Stimulated activated CD4-positive, alpha-beta T cell treated with anti-CD3 and anti-CD28 coated beads, Interleukin-1b, Interleukin-23, amount 100 ng/mL, for 4 hours (primary cell): ENCODE measurements at regions not wholly inside any gene's neighbourhood (a gene's known extent, or its start where the extent isn't known, plus 50 kb on each side); places are given as distances from the start of the nearest gene placed in this dataset.

Experiments used
- DNase-seq, 2 donors: peaks; one replicate each; pipeline ENCODE4 v3.0.0-alpha.2; 2020; ENCODE audit warnings: low read depth in 2 of 2

DNA sequence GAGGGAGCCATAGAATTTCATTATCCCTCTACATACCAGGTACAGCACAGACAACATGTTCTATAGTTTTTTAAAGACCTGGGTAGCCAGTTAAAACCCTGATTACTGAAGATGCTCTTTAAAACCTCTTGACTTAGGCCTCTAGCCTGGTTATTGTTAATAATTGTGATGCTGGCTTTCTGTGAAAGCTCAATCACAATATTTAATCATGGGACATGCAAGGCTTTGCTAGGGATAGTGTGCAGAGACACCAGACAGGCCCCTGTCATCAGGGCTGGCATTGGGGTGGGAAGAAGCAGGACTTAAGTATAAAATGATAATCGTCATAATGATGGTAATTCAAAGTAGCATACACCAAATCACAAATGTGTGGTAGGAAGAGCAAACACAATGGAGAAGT lies 274.4 kb downstream of the PTBP2 start:
- DNase-seq = no peak

- DNase-seq = no peak
These were observed 276.1 kb downstream of the PTBP2 start for GRCh38 chr1:96997717-96998116.

DNA sequence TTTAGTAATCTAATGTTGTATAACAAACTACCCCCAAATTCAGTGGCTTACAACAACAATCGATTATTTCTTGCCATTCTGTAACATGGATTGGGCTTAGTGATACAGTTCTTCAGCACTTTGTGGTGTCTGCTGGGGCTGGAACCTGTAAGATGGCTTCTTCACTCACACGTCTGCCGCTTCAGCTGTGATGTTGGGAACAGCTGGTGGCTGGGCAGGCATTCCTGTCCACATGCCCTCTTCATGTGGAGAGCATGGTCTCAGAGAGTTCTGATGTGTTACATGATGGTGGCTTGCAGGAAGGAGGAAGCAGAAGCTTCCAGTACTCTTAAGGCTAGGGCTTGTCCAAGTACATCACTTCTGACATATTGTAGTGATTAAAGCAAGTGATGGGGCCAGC lies 276.9 kb downstream of the PTBP2 start:
- no peak for DNase-seq

- no peak for DNase-seq
These were observed 277.6 kb downstream of the PTBP2 start for GRCh38 chr1:96999191-96999590.

DNA sequence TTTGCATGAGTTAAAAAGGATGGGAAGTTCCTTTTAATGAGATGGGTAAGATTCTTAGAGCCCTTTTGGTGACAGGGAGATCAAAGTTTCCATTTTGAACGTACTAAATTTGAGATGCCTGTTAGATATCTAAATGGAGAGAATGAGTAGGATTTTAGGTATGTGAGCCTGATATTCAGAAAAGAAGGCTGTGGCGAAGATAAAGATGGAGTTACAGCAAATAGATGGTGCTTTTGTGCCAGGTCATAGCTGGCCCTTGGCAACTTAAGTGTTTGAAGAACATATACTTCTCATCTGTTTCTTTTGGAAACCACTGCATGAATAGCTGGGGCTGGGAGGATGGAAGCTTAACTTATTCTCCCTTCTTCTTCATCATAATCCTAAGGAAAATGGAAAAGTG lies 282.5 kb downstream of the PTBP2 start:
- DNase-seq = no peak

DNA sequence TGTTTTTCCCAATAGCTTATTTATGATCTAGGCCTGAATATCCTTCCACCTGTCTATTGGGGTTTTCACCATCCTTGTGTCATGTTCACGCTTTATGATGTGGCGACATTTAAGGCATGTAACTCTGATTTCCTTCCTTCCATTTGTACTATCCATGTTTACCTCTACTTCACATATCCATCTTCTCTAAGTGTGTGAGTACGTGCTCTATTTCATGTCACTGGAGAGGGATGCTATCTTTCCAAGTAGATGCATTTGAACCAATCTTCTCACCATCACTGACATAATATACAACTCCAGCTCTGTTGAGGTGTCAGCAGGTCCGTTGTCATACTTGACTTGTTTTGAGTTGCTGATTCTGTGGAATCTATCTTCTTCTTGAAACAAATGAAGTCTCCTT lies 283.2 kb downstream of the PTBP2 start:
- DNase-seq = no peak

- DNase-seq = no peak
These were observed 284.6 kb downstream of the PTBP2 start for GRCh38 chr1:97006044-97006661.

DNA sequence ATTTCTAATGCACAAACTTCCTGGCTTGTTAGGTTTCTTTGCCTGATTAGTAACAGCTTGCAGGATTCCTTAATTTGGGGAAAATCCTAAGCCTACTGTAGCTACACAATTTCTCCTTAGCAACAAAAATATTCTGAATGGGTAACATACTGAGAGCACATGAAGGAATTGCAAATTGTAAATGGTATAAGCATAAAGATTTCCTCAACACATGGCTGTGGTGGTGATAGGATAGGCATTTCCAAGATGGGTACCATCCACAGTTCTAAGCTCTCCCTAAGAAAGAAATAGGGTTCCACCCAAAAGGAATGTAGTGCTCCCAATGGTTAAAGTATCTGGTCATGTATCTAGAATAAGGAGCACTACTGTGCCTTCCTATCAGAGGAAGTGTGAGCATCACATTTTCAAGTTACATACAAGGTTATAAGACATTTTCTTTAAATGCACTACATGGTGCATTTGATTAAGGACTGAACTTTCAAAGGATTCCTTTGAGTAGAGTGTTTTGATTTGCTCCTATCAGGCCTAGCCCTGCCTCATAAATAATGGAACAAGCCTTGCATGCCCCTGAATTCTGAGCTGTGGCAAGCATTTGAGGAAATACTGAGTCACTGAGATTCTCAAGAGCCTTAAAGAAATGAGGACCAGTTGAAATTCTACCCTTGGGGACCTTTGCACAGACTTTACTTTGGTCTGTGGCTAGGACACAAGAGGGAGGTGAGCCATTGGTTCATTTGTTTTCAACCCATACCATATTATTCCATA lies 286.4 kb downstream of the PTBP2 start:
- no peak for DNase-seq

- no peak for DNase-seq
These were observed 289.1 kb downstream of the PTBP2 start for GRCh38 chr1:97010566-97011264.

DNA sequence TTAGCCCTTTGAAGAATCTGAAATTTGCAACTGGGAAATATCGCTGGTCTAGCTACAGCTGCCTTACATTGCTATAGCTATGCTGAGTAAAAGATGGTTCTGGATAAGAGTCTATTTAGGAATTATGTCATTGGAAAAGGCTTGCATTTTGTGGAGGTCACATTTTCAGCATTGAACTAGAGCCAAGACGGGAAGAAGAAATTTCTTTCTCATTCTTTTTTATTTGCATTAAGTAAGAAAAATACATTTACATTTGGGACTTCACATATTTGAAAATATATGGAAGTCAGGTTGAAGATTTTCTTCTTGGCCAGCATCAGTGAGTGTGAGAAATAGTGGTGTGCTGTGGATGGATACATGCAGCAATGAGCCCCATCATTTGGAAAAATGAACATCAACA lies 291.6 kb downstream of the PTBP2 start:
- DNase-seq = no peak

DNA sequence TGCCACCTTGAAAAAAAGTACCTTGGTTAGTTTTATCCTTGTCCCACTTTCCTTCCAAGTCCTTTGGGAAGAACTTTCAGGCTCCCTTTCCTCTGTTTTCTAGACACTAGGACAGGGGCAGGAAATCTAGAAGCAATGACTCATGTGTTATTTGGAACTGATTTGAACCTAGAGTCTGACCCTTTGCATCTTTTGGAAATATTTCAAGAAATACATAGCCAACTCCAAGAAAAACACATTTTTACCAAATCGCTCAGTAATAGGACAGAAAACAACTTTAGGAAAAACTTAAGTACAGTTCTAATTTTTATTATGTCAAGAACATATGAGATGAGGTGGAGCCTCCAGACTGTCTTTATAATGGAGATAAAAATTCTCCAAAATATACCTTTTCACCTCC lies 292.4 kb downstream of the PTBP2 start:
- DNase-seq = no peak

DNA sequence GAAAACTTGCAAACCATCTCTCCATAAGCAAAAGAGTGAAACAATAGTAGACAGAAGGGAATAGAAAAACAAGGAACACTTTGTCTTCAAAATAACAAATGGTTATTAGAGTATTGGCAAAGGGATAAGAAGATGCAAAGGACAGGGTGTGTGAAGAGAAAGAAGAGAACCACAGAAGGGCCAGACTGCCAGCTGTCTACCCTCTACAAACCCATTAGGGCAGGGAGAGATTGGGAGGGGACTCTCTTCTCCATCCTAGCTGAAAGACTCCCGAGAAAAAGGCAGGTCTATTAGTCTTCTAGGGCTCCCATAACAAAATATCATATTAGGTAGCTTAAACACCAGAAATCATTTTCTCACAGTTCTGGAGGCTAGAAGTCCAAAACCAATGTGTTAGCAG lies 292.8 kb downstream of the PTBP2 start:
- no peak for DNase-seq

DNA sequence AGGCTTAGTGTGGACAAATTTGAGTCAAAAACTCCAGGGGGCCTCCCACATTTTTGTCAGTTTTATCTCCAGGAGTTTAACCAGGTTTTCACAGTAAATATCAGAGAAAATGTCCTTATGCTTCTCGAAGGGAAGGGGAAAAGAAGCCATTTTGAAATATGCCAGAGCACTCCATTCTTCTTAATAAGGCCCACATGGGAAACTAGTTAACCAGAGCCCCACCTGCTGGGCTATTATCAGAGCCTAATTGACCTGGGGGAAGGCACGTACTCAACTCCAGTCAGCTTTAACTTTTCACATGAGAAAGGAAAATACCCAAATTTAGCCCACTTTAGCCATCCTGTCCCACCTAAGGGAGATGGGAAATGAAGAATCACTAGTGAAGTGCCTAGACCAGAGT lies 296.3 kb downstream of the PTBP2 start:
- DNase-seq = no peak
